Natural killer cell (primary cell): ENCODE measurements at regions not wholly inside any gene's neighbourhood (a gene's known extent, or its start where the extent isn't known, plus 50 kb on each side); places are given as distances from the start of the nearest gene placed in this dataset.

ENCODE experiments used
- ATAC-seq, 3 donors: fragments of 150-1000 bp in 2 of 3; fragments of 200-7000 bp in 1 of 3; cut with Tn5 transposase; 1 replicate in 1 of 3; 2 replicates in 2 of 3; pipeline ENCODE4 v1.10.0; 2021; ENCODE audit warnings: mild to moderate bottlenecking in 2 of 3, moderate library complexity in 2 of 3
- DNase-seq, 2 donors: peaks; one replicate each; pipeline versions ENCODE4 v3.0.0 to v3.0.0-alpha.2; 2013 to 2021; ENCODE audit warnings: mixed read lengths in 1 of 2
- H3K27ac ChIP-seq: one replicate; pipeline ENCODE4 v1.5.1; 2013; ENCODE audit warnings: mild to moderate bottlenecking, low read length
- H3K27me3 ChIP-seq: one replicate; pipeline ENCODE4 v1.6.1; 2013; ENCODE audit warnings: low read length; ENCODE audit not compliant: control insufficient read depth, insufficient read depth
- H3K36me3 ChIP-seq: one replicate; pipeline ENCODE4 v1.6.1; 2013; ENCODE audit warnings: low read length; ENCODE audit not compliant: control insufficient read depth, insufficient read depth
- H3K4me1 ChIP-seq: one replicate; pipeline ENCODE4 v1.6.1; 2013; ENCODE audit warnings: low read length; ENCODE audit not compliant: control insufficient read depth, insufficient read depth
- H3K4me3 ChIP-seq: one replicate; pipeline ENCODE4 v1.5.1; 2013; ENCODE audit warnings: low read length
- H3K9me3 ChIP-seq: one replicate; pipeline ENCODE4 v1.6.1; 2013; ENCODE audit warnings: low read length; ENCODE audit not compliant: control insufficient read depth, insufficient read depth
- H3K27ac Mint-ChIP-seq, 2 donors: one replicate each; pipeline ENCODE4 v1.8.0; 2022; ENCODE audit warnings: mild to moderate bottlenecking in 2 of 2, mixed read lengths in 2 of 2, moderate library complexity in 1 of 2
- H3K27me3 Mint-ChIP-seq, 2 donors: one replicate each; pipeline ENCODE4 v1.8.0; 2022; ENCODE audit warnings: low read depth in 2 of 2, mixed read lengths in 2 of 2
- H3K36me3 Mint-ChIP-seq: one replicate; pipeline ENCODE4 v1.8.0; 2022; ENCODE audit warnings: mixed read lengths
- H3K4me1 Mint-ChIP-seq, 2 donors: one replicate each; pipeline ENCODE4 v1.8.0; 2022; ENCODE audit warnings: mixed read lengths in 2 of 2
- H3K4me3 Mint-ChIP-seq: one replicate; pipeline ENCODE4 v1.8.0; 2022; ENCODE audit warnings: mild to moderate bottlenecking, moderate library complexity, mixed read lengths
- H3K9me3 Mint-ChIP-seq, 2 donors: one replicate each; pipeline ENCODE4 v1.8.0; 2022; ENCODE audit warnings: mixed read lengths in 2 of 2
- WGBS: methylation state at CpG from one replicate; pipeline ENCODE4 v1.1.7; 2013; ENCODE audit warnings: missing lambda C conversion rate; ENCODE audit not compliant: insufficient coverage; 5-methylcytosine and 5-hydroxymethylcytosine counted together
- intact Hi-C: fragments of 100-400 bp; cut with micrococcal nuclease; formaldehyde crosslinking; loops from one replicate; pipeline ENCODE4 v1.14.2; 2022
- TF ChIP-seq, protein P1 (sequence below): fragments of 200-600 bp; IDR thresholded peaks from one replicate; pipeline ENCODE4 v1.8.0; 2022; ENCODE audit warnings: antibody characterized with exemption

DNA sequence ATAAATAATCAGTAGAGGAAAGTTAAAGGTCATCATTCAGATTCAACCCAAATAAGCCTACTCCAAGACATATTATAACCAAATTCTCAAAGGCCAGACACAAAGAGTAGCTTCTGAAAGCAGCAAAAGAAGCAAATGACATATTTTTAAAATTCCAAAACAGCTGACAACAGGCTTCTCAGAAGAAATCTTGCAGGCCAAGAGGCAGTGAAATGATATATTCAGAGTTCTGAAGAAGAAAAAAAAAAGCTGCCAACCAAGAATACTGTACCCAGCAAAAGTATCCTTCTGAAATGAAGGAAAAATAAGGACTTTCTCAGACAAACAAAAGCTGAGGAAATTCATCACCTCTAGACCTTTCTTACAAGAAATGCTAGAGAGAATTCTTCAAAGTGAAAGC lies 787.1 kb upstream of the TENM4 start:
- Mint-ChIP-seq H3K27me3 (no peaks in the 10 kb centered on the region), H3K4me3 (no peak overlapping the region), H3K36me3 (peaks cover 18% of the 10 kb centered on the region), H3K9me3 (peaks cover 16 to 30% of the 10 kb centered on the region in 2 donors), H3K27ac (no peak overlapping the region), H3K4me1 (no peaks in the 10 kb centered on the region)
- Histone ChIP-seq H3K36me3 (no peaks in the 10 kb centered on the region), H3K9me3 (peaks cover 12% of the 10 kb centered on the region), H3K4me1 (no peaks in the 10 kb centered on the region), H3K4me3 (no peak overlapping the region), H3K27me3 (no peaks in the 10 kb centered on the region), H3K27ac (no peak overlapping the region)
- ATAC-seq = no peak
- intact Hi-C loops = no loop called here
- TF ChIP-seq, protein P1, sequence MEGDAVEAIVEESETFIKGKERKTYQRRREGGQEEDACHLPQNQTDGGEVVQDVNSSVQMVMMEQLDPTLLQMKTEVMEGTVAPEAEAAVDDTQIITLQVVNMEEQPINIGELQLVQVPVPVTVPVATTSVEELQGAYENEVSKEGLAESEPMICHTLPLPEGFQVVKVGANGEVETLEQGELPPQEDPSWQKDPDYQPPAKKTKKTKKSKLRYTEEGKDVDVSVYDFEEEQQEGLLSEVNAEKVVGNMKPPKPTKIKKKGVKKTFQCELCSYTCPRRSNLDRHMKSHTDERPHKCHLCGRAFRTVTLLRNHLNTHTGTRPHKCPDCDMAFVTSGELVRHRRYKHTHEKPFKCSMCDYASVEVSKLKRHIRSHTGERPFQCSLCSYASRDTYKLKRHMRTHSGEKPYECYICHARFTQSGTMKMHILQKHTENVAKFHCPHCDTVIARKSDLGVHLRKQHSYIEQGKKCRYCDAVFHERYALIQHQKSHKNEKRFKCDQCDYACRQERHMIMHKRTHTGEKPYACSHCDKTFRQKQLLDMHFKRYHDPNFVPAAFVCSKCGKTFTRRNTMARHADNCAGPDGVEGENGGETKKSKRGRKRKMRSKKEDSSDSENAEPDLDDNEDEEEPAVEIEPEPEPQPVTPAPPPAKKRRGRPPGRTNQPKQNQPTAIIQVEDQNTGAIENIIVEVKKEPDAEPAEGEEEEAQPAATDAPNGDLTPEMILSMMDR = no peak
- DNase-seq = no peak

DNA sequence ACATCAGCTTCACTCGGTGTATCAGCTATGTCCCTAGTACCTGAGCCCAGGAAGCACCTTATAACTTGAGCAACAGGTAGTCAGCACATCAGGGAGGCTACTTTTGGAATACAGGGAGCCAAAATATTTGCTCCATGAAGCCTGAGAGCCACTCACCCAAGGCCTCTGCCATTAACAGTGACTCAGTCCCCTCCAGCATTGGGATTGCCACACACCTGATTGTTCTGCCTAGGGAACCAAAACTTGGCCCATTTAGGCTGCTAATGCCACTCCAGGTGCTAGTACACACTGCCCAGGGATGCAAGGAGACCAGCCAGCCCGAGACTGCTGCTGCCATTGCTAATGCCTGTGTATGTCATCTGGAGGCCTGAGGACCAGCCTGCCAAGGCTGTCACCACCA lies 773.6 kb upstream of the TENM4 start:
- Histone ChIP-seq H3K27ac (no peak overlapping the region), H3K27me3 (no peaks in the 10 kb centered on the region), H3K9me3 (peaks cover 8% of the 10 kb centered on the region), H3K4me3 (no peak overlapping the region), H3K36me3 (no peaks in the 10 kb centered on the region), H3K4me1 (no peaks in the 10 kb centered on the region)
- Mint-ChIP-seq H3K27me3 (no peaks in the 10 kb centered on the region), H3K27ac (no peak overlapping the region), H3K36me3 (peaks cover 15% of the 10 kb centered on the region), H3K4me1 (no peaks in the 10 kb centered on the region), H3K4me3 (no peak overlapping the region), H3K9me3 (peaks cover 19 to 26% of the 10 kb centered on the region in 2 donors)
- TF ChIP-seq, protein P1 = no peak
- intact Hi-C loops = no loop called here
- no peak for ATAC-seq
- DNase-seq = no peak
- WGBS = 59% methylated on average over 2 of the region's 2 CpGs

DNA sequence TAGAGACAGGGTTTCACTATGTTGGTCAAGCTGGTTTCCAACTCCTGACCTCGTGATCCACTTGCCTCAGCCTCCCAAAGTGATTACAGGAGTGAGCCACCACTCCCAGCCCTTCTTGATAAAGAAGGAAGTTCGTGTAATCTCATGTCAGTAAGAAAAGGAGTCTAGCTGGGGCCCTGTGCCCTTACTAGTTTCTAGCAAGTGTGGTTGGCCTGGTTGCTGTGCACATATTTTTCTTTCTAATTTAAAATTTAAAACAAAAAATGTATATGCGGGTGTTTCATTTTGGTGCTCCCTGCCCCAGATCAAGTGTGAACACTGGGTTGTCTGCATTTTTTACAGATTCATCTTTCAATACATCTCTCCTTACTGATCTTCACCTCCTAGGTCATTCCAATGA lies 770.8 kb upstream of the TENM4 start:
- 75% methylated on average over 2 of the region's 3 CpGs for WGBS
- peaks cover 9% of the 10 kb centered on the region for H3K36me3 Mint-ChIP-seq
- intact Hi-C loops = no loop called here
- H3K4me1 Mint-ChIP-seq = no peaks in the 10 kb centered on the region
- H3K4me1 ChIP-seq = no peaks in the 10 kb centered on the region
- no peak overlapping the region for H3K27ac Mint-ChIP-seq
- no peak for DNase-seq
- TF ChIP-seq, protein P1 = no peak
- H3K4me3 ChIP-seq = no peak overlapping the region
- H3K27me3 ChIP-seq = no peaks in the 10 kb centered on the region
- peaks cover 8% of the 10 kb centered on the region for H3K9me3 ChIP-seq
- no peak for ATAC-seq
- no peak overlapping the region for H3K4me3 Mint-ChIP-seq
- H3K27ac ChIP-seq = no peak overlapping the region
- no peaks in the 10 kb centered on the region for H3K27me3 Mint-ChIP-seq
- H3K9me3 Mint-ChIP-seq = peaks cover 18 to 26% of the 10 kb centered on the region in 2 donors
- no peaks in the 10 kb centered on the region for H3K36me3 ChIP-seq

DNA sequence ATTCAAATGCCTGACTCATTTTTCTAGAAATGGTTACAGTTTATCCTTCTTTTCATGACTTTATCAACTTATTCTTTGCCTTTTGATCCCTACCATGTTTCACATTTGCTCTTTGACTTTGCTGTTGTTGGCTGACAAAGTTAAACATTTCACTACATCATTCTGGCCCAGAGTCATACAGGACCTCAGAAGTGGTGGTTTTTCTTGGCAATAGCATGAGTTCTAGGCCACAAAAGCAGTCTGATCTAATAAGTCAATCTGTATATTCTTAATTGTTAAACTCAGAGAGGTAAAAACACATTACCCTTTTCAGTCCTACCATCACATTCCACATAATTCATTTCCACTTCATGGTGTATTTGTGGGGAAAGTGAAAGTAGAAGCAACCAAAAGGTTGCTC lies 763.2 kb upstream of the TENM4 start:
- H3K27me3 ChIP-seq = no peaks in the 10 kb centered on the region
- H3K27ac ChIP-seq = no peak overlapping the region
- H3K4me1 ChIP-seq = no peaks in the 10 kb centered on the region
- ATAC-seq (no peak), DNase-seq (no peak)
- intact Hi-C loops = no loop called here
- H3K4me1 Mint-ChIP-seq = no peaks in the 10 kb centered on the region
- no peaks in the 10 kb centered on the region for H3K27me3 Mint-ChIP-seq
- no peak overlapping the region for H3K27ac Mint-ChIP-seq
- no peak overlapping the region for H3K4me3 ChIP-seq
- H3K36me3 ChIP-seq = no peaks in the 10 kb centered on the region
- no peaks in the 10 kb centered on the region for H3K36me3 Mint-ChIP-seq
- TF ChIP-seq, protein P1 = no peak
- H3K4me3 Mint-ChIP-seq = no peak overlapping the region
- H3K9me3 ChIP-seq = no peaks in the 10 kb centered on the region
- H3K9me3 Mint-ChIP-seq = peaks cover 16 to 17% of the 10 kb centered on the region in 2 donors
